Type B pancreatic cell (in vitro differentiated cells): ENCODE measurements at regions not wholly inside any gene's neighbourhood (a gene's known extent, or its start where the extent isn't known, plus 50 kb on each side); places are given as distances from the start of the nearest gene placed in this dataset.
"Not testable (repeated sequence)": the region's sequence is repeated elsewhere in the genome, so short reads cannot be mapped to it uniquely, and the experiment has no call there.

ENCODE experiments used
- DNase-seq: peaks from one replicate; pipeline ENCODE4 v3.0.0; 2021; ENCODE audit warnings: mixed read lengths; ENCODE audit not compliant: unreplicated experiment; ENCODE audit errors: extremely low spot score
- H3K27ac Mint-ChIP-seq: 2 replicates; pipeline ENCODE4 v1.8.0; 2021; ENCODE audit warnings: mild to moderate bottlenecking, mixed read lengths
- H3K27me3 Mint-ChIP-seq: 2 replicates; pipeline ENCODE4 v1.8.0; 2021; ENCODE audit warnings: mixed read lengths
- H3K36me3 Mint-ChIP-seq: 2 replicates; pipeline ENCODE4 v1.8.0; 2021; ENCODE audit warnings: mixed read lengths
- H3K4me1 Mint-ChIP-seq: one replicate; pipeline ENCODE4 v1.8.0; 2021; ENCODE audit warnings: mixed read lengths; ENCODE audit not compliant: unreplicated experiment
- H3K4me3 Mint-ChIP-seq: 2 replicates; pipeline ENCODE4 v1.8.0; 2021; ENCODE audit warnings: mild to moderate bottlenecking, mixed read lengths
- H3K9me3 Mint-ChIP-seq: 2 replicates; pipeline ENCODE4 v1.8.0; 2021; ENCODE audit warnings: mixed read lengths
- CTCF ChIP-seq: fragments of 200-600 bp; sonication (generic); conservative IDR thresholded peaks from 2 replicates; pipeline ENCODE4 v1.5.0; 2021; ENCODE audit warnings: antibody characterized with exemption, mild to moderate bottlenecking

- Mint-ChIP-seq H3K4me1 (peaks cover 49% of the 10 kb centered on the region), H3K27ac (peak overlapping the region; percentile 92), H3K9me3 (peaks cover 14% of the 10 kb centered on the region), H3K36me3 (no peaks in the 10 kb centered on the region), H3K4me3 (no peak overlapping the region), H3K27me3 (no peaks in the 10 kb centered on the region)
- TF ChIP-seq CTCF = no peak
- no peak for DNase-seq
Observed at GRCh38 chr2:234161932-234162331, 111.4 kb downstream of the SPP2 start.

GRCh38 chr2:234158812-234159211 lies 108.3 kb downstream of the SPP2 start:
- Mint-ChIP-seq H3K36me3 (no peaks in the 10 kb centered on the region), H3K27ac (no peak overlapping the region), H3K9me3 (peaks cover 9% of the 10 kb centered on the region), H3K27me3 (no peaks in the 10 kb centered on the region), H3K4me3 (peak overlapping the region; percentile 16), H3K4me1 (peaks cover 45% of the 10 kb centered on the region)
- DNase-seq = no peak
- no peak for TF ChIP-seq CTCF

GRCh38 chr2:234157817-234158588 lies 107.5 kb downstream of the SPP2 start:
- Mint-ChIP-seq H3K27ac (no peak overlapping the region), H3K4me1 (peaks cover 39% of the 10 kb centered on the region), H3K36me3 (no peaks in the 10 kb centered on the region), H3K4me3 (no peak overlapping the region), H3K27me3 (no peaks in the 10 kb centered on the region), H3K9me3 (peaks cover 16% of the 10 kb centered on the region)
- no peak for TF ChIP-seq CTCF
- DNase-seq = no peak

- H3K27ac Mint-ChIP-seq = peak overlapping the region; percentile 22
- H3K4me3 Mint-ChIP-seq = peak overlapping the region; percentile 67
Observed at GRCh38 chr2:234156326-234156725, 105.8 kb downstream of the SPP2 start.

GRCh38 chr2:234152835-234153234 lies 102.3 kb downstream of the SPP2 start:
- H3K9me3 Mint-ChIP-seq, H3K27ac Mint-ChIP-seq, H3K4me3 Mint-ChIP-seq, H3K27me3 Mint-ChIP-seq, H3K36me3 Mint-ChIP-seq, DNase-seq: not testable (repeated sequence)
- peaks cover 14% of the 10 kb centered on the region for H3K4me1 Mint-ChIP-seq

More at GRCh38 chr2:234156326-234156725, 105.8 kb downstream of the SPP2 start:
- Mint-ChIP-seq H3K36me3 (peaks cover 7% of the 10 kb centered on the region), H3K9me3 (peaks cover 16% of the 10 kb centered on the region), H3K4me1 (peaks cover 33% of the 10 kb centered on the region), H3K27me3 (no peaks in the 10 kb centered on the region)
- no peak for TF ChIP-seq CTCF
- DNase-seq = no peak

GRCh38 chr2:234147335-234147861 lies 96.9 kb downstream of the SPP2 start:
- TF ChIP-seq CTCF = no peak
- peaks cover 12% of the 10 kb centered on the region for H3K36me3 Mint-ChIP-seq

More at GRCh38 chr2:234147335-234147861, 96.9 kb downstream of the SPP2 start:
- Mint-ChIP-seq H3K27me3 (no peaks in the 10 kb centered on the region), H3K4me1 (peaks cover 22% of the 10 kb centered on the region), H3K27ac (no peak overlapping the region), H3K4me3 (peak overlapping the region; percentile 21), H3K9me3 (peaks cover 10% of the 10 kb centered on the region)
- no peak for DNase-seq
